Cardiac fibroblast (primary cell): ENCODE measurements at regions not wholly inside any gene's neighbourhood (a gene's known extent, or its start where the extent isn't known, plus 50 kb on each side); places are given as distances from the start of the nearest gene placed in this dataset.

ENCODE experiments used
- DNase-seq, 2 donors: peaks; one replicate each; pipeline versions ENCODE4 v3.0.0 to v3.0.0-alpha.2; 2010; ENCODE audit warnings: low read depth in 2 of 2
- H3K4me3 ChIP-seq, 2 donors: replicated peaks in 1 of 2; 1 replicate in 1 of 2; 2 replicates in 1 of 2; pipeline ENCODE4 v1.5.1; 2011; ENCODE audit warnings: low read depth in 2 of 2, low read length in 2 of 2, mild to moderate bottlenecking in 2 of 2, moderate library complexity in 1 of 2
- TF ChIP-seq, protein P1 (sequence below): IDR thresholded peaks from one replicate; pipeline ENCODE4 v1.5.1; 2011; ENCODE audit warnings: low read depth, mild to moderate bottlenecking, low read length, inconsistent platforms

DNA sequence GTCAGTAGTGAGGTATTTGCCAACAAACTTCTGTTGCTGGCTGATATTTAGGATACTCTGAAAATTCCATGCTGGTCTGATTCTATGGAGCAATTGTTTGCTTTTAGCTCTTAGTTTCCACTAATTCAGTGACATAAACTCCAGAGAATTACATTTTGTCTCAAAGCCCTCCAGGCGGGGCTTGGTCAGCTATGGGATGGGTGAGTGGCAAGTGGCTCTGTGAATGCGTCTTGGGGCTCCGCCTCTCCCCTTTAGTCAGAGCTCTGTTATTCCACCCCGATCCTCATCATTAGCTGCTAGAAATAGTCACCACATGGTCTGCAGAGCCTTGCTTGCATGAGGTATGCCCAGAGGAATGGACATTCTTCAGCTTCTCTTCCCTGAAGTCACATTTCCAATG is 540.6 kb downstream of the QKI start:
- peak in 1 of 2 donors; percentile 22 for DNase-seq
- H3K4me3 ChIP-seq = no peak overlapping the region
- TF ChIP-seq, protein P1, sequence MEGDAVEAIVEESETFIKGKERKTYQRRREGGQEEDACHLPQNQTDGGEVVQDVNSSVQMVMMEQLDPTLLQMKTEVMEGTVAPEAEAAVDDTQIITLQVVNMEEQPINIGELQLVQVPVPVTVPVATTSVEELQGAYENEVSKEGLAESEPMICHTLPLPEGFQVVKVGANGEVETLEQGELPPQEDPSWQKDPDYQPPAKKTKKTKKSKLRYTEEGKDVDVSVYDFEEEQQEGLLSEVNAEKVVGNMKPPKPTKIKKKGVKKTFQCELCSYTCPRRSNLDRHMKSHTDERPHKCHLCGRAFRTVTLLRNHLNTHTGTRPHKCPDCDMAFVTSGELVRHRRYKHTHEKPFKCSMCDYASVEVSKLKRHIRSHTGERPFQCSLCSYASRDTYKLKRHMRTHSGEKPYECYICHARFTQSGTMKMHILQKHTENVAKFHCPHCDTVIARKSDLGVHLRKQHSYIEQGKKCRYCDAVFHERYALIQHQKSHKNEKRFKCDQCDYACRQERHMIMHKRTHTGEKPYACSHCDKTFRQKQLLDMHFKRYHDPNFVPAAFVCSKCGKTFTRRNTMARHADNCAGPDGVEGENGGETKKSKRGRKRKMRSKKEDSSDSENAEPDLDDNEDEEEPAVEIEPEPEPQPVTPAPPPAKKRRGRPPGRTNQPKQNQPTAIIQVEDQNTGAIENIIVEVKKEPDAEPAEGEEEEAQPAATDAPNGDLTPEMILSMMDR = no peak

GRCh38 chr6:163954088-163954775 is 539.7 kb downstream of the QKI start:
- no peak for DNase-seq
- TF ChIP-seq, protein P1 = no peak
- no peak overlapping the region for H3K4me3 ChIP-seq

- H3K4me3 ChIP-seq = no peak overlapping the region
- TF ChIP-seq, protein P1 = no peak
- no peak for DNase-seq
Observed at GRCh38 chr6:163952005-163952404, 537.5 kb downstream of the QKI start.

DNA sequence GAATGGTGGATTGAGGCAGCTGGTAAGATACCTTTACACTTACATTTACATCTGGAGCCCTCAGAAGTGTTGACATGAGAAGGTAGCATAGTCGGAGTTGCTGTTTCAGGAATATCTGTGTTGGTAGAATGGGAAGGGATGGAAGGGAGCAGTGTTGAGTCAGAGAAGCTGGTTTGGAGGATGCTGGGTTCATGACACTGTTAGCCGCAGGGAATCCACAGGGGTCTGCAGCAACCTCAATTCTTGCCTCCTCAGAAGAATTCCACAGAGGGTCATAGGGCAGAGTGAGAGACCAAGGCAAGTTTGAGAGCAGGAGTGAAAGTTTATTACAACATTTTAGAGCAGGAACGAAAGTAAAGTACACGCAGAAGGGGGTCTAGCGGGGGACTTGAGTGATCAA is 536.8 kb downstream of the QKI start:
- TF ChIP-seq, protein P1 = no peak
- no peak overlapping the region for H3K4me3 ChIP-seq
- DNase-seq = no peak

- no peak overlapping the region for H3K4me3 ChIP-seq
- no peak for DNase-seq
- TF ChIP-seq, protein P1 = no peak
Observed at GRCh38 chr6:163950159-163950558, 535.6 kb downstream of the QKI start.

DNA sequence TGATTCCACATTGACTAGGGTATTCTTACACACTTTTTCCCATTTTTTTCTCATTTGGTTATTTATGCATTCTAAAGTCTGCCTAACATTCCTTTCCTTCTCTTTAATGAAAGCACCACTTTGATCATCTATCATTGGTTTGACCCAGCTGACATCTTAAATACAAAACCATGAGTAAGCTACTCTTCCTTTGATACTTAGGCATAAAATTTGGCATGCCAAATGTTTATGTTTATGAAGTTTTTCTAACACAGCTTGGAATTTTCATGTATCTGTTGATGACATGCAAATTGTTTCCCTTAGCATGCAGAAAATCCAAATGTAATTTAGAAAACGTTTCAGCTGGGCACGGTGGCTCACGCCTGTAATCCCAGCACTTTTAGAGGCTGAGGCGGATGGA is 534.9 kb downstream of the QKI start:
- TF ChIP-seq, protein P1 = no peak
- no peak overlapping the region for H3K4me3 ChIP-seq
- no peak for DNase-seq

DNA sequence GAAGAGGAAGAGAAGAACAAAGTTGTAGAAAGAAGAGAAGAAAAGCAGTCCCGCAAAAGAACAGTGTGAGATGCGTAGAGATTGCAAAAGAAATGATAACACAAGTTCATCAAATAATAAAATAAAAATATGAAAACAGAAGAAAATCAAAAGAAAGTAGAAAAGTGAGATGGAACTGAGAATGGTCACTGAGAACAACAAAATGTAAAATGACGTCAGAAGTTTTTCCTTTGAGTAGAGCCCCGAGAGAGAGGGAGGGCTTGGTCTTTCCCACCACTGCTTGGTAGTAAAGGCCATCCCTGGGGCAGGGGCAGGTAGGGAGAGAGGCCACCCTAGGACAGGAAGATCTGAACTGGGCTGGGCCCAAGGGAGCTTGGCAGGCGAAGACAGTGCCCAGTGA is 533.7 kb downstream of the QKI start:
- no peak for DNase-seq

More for the DNA sequence above, 533.7 kb downstream of the QKI start:
- no peak overlapping the region for H3K4me3 ChIP-seq
- TF ChIP-seq, protein P1 = no peak
